ENCODE measurements at regions not wholly inside any gene's neighbourhood (a gene's known extent, or its start where the extent isn't known, plus 50 kb on each side); places are given as distances from the start of the nearest gene placed in this dataset.

- no peaks in the 10 kb centered on the region for H3K9me3 Mint-ChIP-seq
- H3K4me3 ChIP-seq (ENCODE audit: low read length): no peak overlapping the region
- no peaks in the 10 kb centered on the region for H3K27me3 ChIP-seq (ENCODE audit: control insufficient read depth, insufficient read depth, low read length, poor library complexity, severe bottlenecking)
- H3K27ac ChIP-seq (ENCODE audit: low read depth, low read length): no peak overlapping the region
- H3K27me3 Mint-ChIP-seq (ENCODE audit: insufficient read depth): no peaks in the 10 kb centered on the region
- no peaks in the 10 kb centered on the region for H3K36me3 ChIP-seq (ENCODE audit: control insufficient read depth, insufficient read depth, low read length)
- H3K9me3 ChIP-seq (ENCODE audit: control insufficient read depth, low read length): no peaks in the 10 kb centered on the region
- H3K9ac ChIP-seq (ENCODE audit: extremely low read depth, low read length, poor library complexity, severe bottlenecking): no peak overlapping the region
- H3K4me3 Mint-ChIP-seq: no peak overlapping the region
- H3K27ac Mint-ChIP-seq: no peak overlapping the region
- H3K36me3 Mint-ChIP-seq (ENCODE audit: low read depth): no peaks in the 10 kb centered on the region
- 92 to 100% methylated on average over 1 to 4 of the region's 4 CpGs for WGBS, 2 experiments (ENCODE audit: insufficient coverage in 1 of 2, insufficient read length in 1 of 2)
- no peak for DNase-seq
- peaks cover 4% of the 10 kb centered on the region for H3K4me1 ChIP-seq (ENCODE audit: control insufficient read depth, insufficient read depth, low read length)
- TF ChIP-seq, protein P1, sequence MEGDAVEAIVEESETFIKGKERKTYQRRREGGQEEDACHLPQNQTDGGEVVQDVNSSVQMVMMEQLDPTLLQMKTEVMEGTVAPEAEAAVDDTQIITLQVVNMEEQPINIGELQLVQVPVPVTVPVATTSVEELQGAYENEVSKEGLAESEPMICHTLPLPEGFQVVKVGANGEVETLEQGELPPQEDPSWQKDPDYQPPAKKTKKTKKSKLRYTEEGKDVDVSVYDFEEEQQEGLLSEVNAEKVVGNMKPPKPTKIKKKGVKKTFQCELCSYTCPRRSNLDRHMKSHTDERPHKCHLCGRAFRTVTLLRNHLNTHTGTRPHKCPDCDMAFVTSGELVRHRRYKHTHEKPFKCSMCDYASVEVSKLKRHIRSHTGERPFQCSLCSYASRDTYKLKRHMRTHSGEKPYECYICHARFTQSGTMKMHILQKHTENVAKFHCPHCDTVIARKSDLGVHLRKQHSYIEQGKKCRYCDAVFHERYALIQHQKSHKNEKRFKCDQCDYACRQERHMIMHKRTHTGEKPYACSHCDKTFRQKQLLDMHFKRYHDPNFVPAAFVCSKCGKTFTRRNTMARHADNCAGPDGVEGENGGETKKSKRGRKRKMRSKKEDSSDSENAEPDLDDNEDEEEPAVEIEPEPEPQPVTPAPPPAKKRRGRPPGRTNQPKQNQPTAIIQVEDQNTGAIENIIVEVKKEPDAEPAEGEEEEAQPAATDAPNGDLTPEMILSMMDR (conservative IDR thresholded peaks at IDR 0.05): peak; percentile 18
- H3K4me1 Mint-ChIP-seq: peaks cover 8% of the 10 kb centered on the region
Observed at GRCh38 chr5:6812091-6812490, 98.9 kb downstream of the TENT4A start.

DNA sequence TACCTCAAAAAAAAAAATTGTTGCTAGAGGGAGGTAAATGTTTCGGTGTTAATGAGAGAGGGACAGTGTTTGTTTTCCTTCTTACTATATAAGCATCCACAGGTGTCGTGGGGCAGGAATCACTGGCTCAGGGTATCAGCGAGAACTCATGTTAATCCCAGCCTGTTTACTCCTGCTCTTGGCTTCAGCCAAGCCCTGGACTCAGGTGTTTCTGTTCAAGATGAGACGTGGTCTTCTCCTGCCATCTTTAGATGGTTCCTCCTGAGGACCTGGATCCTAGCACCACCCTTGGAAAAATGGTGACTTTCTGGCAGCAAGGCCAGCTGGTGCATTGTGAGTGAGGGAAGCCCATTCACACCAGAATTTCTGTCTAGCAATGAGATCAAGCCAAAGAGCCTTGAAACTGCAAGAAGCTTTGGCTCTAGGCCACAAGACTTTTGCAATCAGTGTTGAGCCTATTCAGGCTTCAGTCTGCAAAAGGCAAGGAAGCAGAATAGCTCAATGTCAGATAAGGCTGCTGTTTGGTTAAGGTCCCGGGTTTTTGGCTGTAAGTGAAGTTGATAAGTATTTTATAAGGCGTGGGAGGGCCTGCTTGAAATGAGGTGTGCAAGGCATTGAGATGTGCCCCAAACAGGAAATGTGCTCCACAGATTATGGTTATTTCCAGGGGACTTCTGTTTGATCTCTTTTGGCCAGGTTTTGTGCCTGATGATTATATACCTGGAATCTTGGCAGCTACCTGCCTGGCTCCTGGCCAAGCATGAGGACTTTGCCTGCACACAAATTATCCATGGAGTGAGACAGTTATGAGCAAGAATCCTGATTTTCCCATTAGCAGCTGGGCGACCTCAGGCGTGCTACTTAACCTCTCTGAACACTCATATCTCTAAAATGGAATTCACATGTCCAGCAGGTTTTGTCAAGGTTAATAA, 99.8 kb downstream of the TENT4A start:
- Mint-ChIP-seq H3K4me1 (peaks cover 8% of the 10 kb centered on the region), H3K4me3 (no peak overlapping the region), H3K27ac (no peak overlapping the region), H3K27me3 (ENCODE audit: insufficient read depth) (no peaks in the 10 kb centered on the region), H3K36me3 (ENCODE audit: low read depth) (no peaks in the 10 kb centered on the region), H3K9me3 (no peaks in the 10 kb centered on the region)
- TF ChIP-seq, protein P1 (conservative IDR thresholded peaks at IDR 0.05): no peak
- H3K27ac ChIP-seq (ENCODE audit: low read depth, low read length): no peak overlapping the region
- no peak for DNase-seq
- H3K9me3 ChIP-seq (ENCODE audit: control insufficient read depth, low read length): no peaks in the 10 kb centered on the region
- no peaks in the 10 kb centered on the region for H3K36me3 ChIP-seq (ENCODE audit: control insufficient read depth, insufficient read depth, low read length)
- H3K4me3 ChIP-seq (ENCODE audit: low read length): no peak overlapping the region
- H3K9ac ChIP-seq (ENCODE audit: extremely low read depth, low read length, poor library complexity, severe bottlenecking): no peak overlapping the region
- peaks cover 4% of the 10 kb centered on the region for H3K4me1 ChIP-seq (ENCODE audit: control insufficient read depth, insufficient read depth, low read length)
- WGBS, 2 experiments (ENCODE audit: insufficient coverage in 1 of 2, insufficient read length in 1 of 2): 89 to 96% methylated on average over 3 to 8 of the region's 8 CpGs
- no peaks in the 10 kb centered on the region for H3K27me3 ChIP-seq (ENCODE audit: control insufficient read depth, insufficient read depth, low read length, poor library complexity, severe bottlenecking)

- DNase-seq: no peak
- 82 to 88% methylated on average over 3 to 5 of the region's 5 CpGs for WGBS, 2 experiments (ENCODE audit: insufficient coverage in 1 of 2, insufficient read length in 1 of 2)
- no peak overlapping the region for H3K27ac Mint-ChIP-seq
Observed at GRCh38 chr5:6814816-6815215, 101.6 kb downstream of the TENT4A start.

More at GRCh38 chr5:6814816-6815215, 101.6 kb downstream of the TENT4A start:
- H3K9me3 Mint-ChIP-seq: no peaks in the 10 kb centered on the region
- no peak overlapping the region for H3K9ac ChIP-seq (ENCODE audit: extremely low read depth, low read length, poor library complexity, severe bottlenecking)
- H3K27me3 Mint-ChIP-seq (ENCODE audit: insufficient read depth): no peaks in the 10 kb centered on the region
- no peaks in the 10 kb centered on the region for H3K36me3 ChIP-seq (ENCODE audit: control insufficient read depth, insufficient read depth, low read length)
- peaks cover 19% of the 10 kb centered on the region for H3K4me1 Mint-ChIP-seq
- TF ChIP-seq, protein P1 (conservative IDR thresholded peaks at IDR 0.05): no peak
- no peak overlapping the region for H3K4me3 Mint-ChIP-seq
- H3K9me3 ChIP-seq (ENCODE audit: control insufficient read depth, low read length): no peaks in the 10 kb centered on the region
- no peak overlapping the region for H3K4me3 ChIP-seq (ENCODE audit: low read length)
- no peaks in the 10 kb centered on the region for H3K36me3 Mint-ChIP-seq (ENCODE audit: low read depth)
- H3K4me1 ChIP-seq (ENCODE audit: control insufficient read depth, insufficient read depth, low read length): peaks cover 6% of the 10 kb centered on the region
- H3K27ac ChIP-seq (ENCODE audit: low read depth, low read length): no peak overlapping the region
- no peaks in the 10 kb centered on the region for H3K27me3 ChIP-seq (ENCODE audit: control insufficient read depth, insufficient read depth, low read length, poor library complexity, severe bottlenecking)

All from endodermal cell (in vitro differentiated cells).